Uterus (tissue), 3 donors: ENCODE measurements at regions not wholly inside any gene's neighbourhood (a gene's known extent, or its start where the extent isn't known, plus 50 kb on each side); places are given as distances from the start of the nearest gene placed in this dataset.

Experiments
- DNase-seq, 2 donors: peaks; one replicate each; pipeline ENCODE4 v3.0.0-alpha.2; 2019 to 2020
- H3K27ac ChIP-seq, 2 donors: fragments of 200-600 bp; sonication (generic); 1 replicate in 1 of 2; 2 replicates in 1 of 2; pipeline ENCODE4 v1.5.1; 2016 to 2018
- H3K27me3 ChIP-seq, 2 donors: fragments of 200-600 bp; sonication (generic); one replicate each; pipeline ENCODE4 v1.5.1; 2018 to 2019; ENCODE audit warnings: control low read depth in 1 of 2
- H3K36me3 ChIP-seq, 2 donors: fragments of 200-600 bp; sonication (generic); one replicate each; pipeline ENCODE4 v1.5.1; 2019; ENCODE audit warnings: control low read depth in 1 of 2
- H3K4me1 ChIP-seq, 2 donors: fragments of 200-600 bp; sonication (generic); one replicate each; pipeline ENCODE4 v1.5.1; 2018 to 2019; ENCODE audit warnings: control low read depth in 1 of 2
- H3K4me3 ChIP-seq, 2 donors: fragments of 200-600 bp; sonication (generic); 1 replicate in 1 of 2; 2 replicates in 1 of 2; pipeline ENCODE4 v1.5.1; 2018 to 2019; ENCODE audit warnings: mild to moderate bottlenecking in 1 of 2
- H3K9me3 ChIP-seq, 2 donors: fragments of 200-600 bp; sonication (generic); one replicate each; pipeline ENCODE4 v1.5.1; 2019; ENCODE audit warnings: control low read depth in 1 of 2
- CTCF ChIP-seq, 4 experiments: fragments of 200-600 bp in 2 of 4; fragments of 450-650 bp in 2 of 4; sonication (generic) in 2 of 4; IDR thresholded peaks; one replicate each; pipeline ENCODE4 v1.5.1; 2016 to 2019; ENCODE audit warnings: antibody characterized with exemption in 4 of 4, mild to moderate bottlenecking in 2 of 4, moderate library complexity in 1 of 4
- POLR2A ChIP-seq, 2 donors: fragments of 450-650 bp; IDR thresholded peaks; one replicate each; pipeline ENCODE4 v1.6.1; 2016; ENCODE audit warnings: antibody characterized with exemption in 2 of 2, mild to moderate bottlenecking in 1 of 2, moderate library complexity in 1 of 2
- intact Hi-C: fragments of 100-400 bp; cut with DNase I; formaldehyde crosslinking; loops from one replicate; pipeline ENCODE4 v1.15.1; 2023; ENCODE audit warnings: low total_unique reads
- donor health status: DM: yes; HTN: yes; CAD: no.

DNA sequence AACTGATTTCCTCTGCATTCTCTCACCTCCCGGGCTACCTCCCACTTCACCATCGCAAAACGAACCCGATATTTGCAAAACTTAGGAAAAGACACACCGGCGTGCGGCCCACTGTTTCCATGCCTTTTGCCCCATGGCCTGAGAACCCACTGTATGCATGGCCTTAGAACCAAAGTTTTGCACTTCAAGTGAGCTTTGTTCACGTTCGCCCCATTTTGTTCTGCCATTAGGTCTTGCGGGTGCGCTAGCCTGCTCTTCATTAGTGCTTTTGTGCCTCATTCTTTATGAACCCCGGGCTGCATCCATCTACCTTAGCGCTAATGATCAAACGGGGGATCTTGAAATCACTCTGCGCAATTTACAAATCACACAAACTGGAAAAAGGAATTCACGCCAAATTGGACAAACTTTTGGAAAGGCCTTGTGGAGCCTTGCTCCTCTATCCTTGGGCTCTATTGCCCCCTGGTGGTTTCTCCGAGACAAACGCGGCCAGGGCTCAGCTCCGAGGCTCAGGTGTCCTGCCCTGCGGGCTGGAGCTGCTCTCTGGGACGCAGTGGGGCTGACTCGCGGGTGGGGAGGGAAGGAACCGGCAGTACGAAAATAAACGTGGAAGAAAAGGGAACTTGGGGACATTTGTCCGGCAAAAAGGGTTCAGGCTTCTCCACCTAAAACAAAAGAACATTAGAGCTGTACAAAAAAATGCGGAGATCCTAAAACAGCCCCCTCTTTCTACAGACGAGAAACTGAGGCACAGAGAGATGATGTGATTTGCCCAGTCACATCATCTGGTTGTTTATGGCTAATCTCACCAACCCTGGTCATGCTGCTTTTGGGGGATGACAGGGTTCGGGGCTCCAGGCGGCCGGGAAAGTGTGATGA is 300.4 kb upstream of the NFE2L3 start:
- peaks cover 0 to 2% of the 10 kb centered on the region in 2 donors for H3K27me3 ChIP-seq
- TF ChIP-seq POLR2A (IDR thresholded peaks at IDR 0.05) (no peak), CTCF (IDR thresholded peaks at IDR 0.05) (peak; percentile 84 to 93 (median 87))

GRCh38 chr7:25852211-25852938 is 299.6 kb upstream of the NFE2L3 start:
- DNase-seq: peak; percentile 80 to 88

More for the DNA sequence above, 300.4 kb upstream of the NFE2L3 start:
- peak overlapping the region; percentile 97 for H3K27ac ChIP-seq
- peaks cover 29 to 46% of the 10 kb centered on the region in 2 donors for H3K4me1 ChIP-seq
- no peak overlapping the region for H3K4me3 ChIP-seq
- intact Hi-C loops: loop anchor here (5.0 to 10.0 kb wide), 3 partner anchors 287 to 594 kb away; no protein-coding TSS in a partner anchor
- peak; percentile 93 for DNase-seq
- H3K36me3 ChIP-seq: no peaks in the 10 kb centered on the region
- no peaks in the 10 kb centered on the region for H3K9me3 ChIP-seq

DNA sequence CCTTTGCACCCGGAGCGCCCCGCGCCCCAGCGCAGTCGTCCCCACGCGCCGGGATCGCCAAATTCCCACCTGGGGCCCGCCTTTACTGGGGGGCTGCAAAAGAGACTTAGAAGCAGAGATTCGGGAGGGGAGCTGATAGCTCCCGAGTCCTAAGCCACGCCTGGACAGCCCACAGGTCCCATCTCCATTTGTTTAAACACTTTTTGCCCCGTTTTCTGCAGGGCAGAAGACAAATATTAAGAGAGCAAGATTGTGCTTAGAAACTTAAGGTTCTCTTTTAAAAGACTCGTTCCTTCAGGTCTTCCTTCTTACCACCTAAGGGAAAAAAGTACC is 299.1 kb upstream of the NFE2L3 start:
- Histone ChIP-seq H3K4me1 (peaks cover 19 to 39% of the 10 kb centered on the region in 2 donors), H3K36me3 (no peaks in the 10 kb centered on the region), H3K9me3 (no peaks in the 10 kb centered on the region), H3K4me3 (no peak overlapping the region), H3K27ac (peak overlapping the region; percentile 97), H3K27me3 (peaks cover 0 to 2% of the 10 kb centered on the region in 2 donors)
- no peak for DNase-seq
- TF ChIP-seq POLR2A (IDR thresholded peaks at IDR 0.05) (no peak), CTCF (IDR thresholded peaks at IDR 0.05) (no peak)
- intact Hi-C loops: loop anchor here (5.0 to 10.0 kb wide), 3 partner anchors 288 to 596 kb away; no protein-coding TSS in a partner anchor

More at GRCh38 chr7:25852211-25852938, 299.6 kb upstream of the NFE2L3 start:
- Histone ChIP-seq H3K4me1 (peaks cover 23 to 45% of the 10 kb centered on the region in 2 donors), H3K36me3 (no peaks in the 10 kb centered on the region), H3K9me3 (no peaks in the 10 kb centered on the region), H3K27ac (peak overlapping the region; percentile 97), H3K4me3 (peak overlapping the region in 1 of 2 donors; percentile 2), H3K27me3 (peaks cover 0 to 2% of the 10 kb centered on the region in 2 donors)
- TF ChIP-seq CTCF (IDR thresholded peaks at IDR 0.05) (peak in 1 of 4 experiments; percentile 13), POLR2A (IDR thresholded peaks at IDR 0.05) (peak in 1 of 2 donors; percentile 31)
- intact Hi-C loops: loop anchor here (5.0 to 10.0 kb wide), 3 partner anchors 288 to 595 kb away; no protein-coding TSS in a partner anchor

- intact Hi-C loops: loop anchor here (5.0 to 10.0 kb wide), 3 partner anchors 289 to 596 kb away; no protein-coding TSS in a partner anchor
- H3K27me3 ChIP-seq: peaks cover 0 to 2% of the 10 kb centered on the region in 2 donors
- no peak for DNase-seq
- peak overlapping the region; percentile 97 for H3K27ac ChIP-seq
- H3K4me3 ChIP-seq: no peak overlapping the region
- TF ChIP-seq CTCF (IDR thresholded peaks at IDR 0.05): no peak
- TF ChIP-seq POLR2A (IDR thresholded peaks at IDR 0.05): no peak
- peaks cover 19 to 37% of the 10 kb centered on the region in 2 donors for H3K4me1 ChIP-seq
- H3K9me3 ChIP-seq: no peaks in the 10 kb centered on the region
- no peaks in the 10 kb centered on the region for H3K36me3 ChIP-seq
Measured at GRCh38 chr7:25853314-25853713, 298.7 kb upstream of the NFE2L3 start.
